ENCODE measurements at regions not wholly inside any gene's neighbourhood (a gene's known extent, or its start where the extent isn't known, plus 50 kb on each side); places are given as distances from the start of the nearest gene placed in this dataset.
"Not testable (repeated sequence)": the region's sequence is repeated elsewhere in the genome, so short reads cannot be mapped to it uniquely, and the experiment has no call there.

DNA sequence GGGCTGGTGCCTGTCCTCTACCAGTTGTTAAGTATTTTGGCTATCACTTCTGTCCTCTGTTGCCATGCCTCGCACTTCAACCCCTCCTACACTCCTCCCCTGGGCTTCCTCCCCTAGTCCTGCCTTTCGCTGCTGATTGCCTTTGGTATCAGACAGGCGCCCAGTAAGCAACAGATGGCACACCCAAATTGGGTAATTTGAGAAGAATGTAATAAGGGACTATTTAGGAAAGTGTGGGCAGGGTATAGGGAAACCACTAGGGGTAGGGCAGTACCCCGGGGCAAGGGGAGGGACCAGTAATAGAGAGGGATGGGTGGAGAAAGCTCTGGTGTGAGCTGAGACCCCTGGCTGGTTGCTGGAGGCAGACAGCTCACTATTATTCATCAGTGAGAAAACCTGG, 172.7 kb upstream of the USP9X start:
- H3K4me1 Mint-ChIP-seq (ENCODE audit: unreplicated experiment), result no peaks in the 10 kb centered on the region
- no peak for DNase-seq (ENCODE audit: extremely low spot score, unreplicated experiment)
- no peak overlapping the region for H3K4me3 Mint-ChIP-seq
- H3K27ac Mint-ChIP-seq, result no peak overlapping the region
- H3K27me3 Mint-ChIP-seq, result no peaks in the 10 kb centered on the region
- H3K9me3 Mint-ChIP-seq, result peaks cover 9% of the 10 kb centered on the region
- TF ChIP-seq, protein P1, sequence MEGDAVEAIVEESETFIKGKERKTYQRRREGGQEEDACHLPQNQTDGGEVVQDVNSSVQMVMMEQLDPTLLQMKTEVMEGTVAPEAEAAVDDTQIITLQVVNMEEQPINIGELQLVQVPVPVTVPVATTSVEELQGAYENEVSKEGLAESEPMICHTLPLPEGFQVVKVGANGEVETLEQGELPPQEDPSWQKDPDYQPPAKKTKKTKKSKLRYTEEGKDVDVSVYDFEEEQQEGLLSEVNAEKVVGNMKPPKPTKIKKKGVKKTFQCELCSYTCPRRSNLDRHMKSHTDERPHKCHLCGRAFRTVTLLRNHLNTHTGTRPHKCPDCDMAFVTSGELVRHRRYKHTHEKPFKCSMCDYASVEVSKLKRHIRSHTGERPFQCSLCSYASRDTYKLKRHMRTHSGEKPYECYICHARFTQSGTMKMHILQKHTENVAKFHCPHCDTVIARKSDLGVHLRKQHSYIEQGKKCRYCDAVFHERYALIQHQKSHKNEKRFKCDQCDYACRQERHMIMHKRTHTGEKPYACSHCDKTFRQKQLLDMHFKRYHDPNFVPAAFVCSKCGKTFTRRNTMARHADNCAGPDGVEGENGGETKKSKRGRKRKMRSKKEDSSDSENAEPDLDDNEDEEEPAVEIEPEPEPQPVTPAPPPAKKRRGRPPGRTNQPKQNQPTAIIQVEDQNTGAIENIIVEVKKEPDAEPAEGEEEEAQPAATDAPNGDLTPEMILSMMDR (conservative IDR thresholded peaks at IDR 0.05), result no peak
- H3K36me3 Mint-ChIP-seq, result no peaks in the 10 kb centered on the region

DNA sequence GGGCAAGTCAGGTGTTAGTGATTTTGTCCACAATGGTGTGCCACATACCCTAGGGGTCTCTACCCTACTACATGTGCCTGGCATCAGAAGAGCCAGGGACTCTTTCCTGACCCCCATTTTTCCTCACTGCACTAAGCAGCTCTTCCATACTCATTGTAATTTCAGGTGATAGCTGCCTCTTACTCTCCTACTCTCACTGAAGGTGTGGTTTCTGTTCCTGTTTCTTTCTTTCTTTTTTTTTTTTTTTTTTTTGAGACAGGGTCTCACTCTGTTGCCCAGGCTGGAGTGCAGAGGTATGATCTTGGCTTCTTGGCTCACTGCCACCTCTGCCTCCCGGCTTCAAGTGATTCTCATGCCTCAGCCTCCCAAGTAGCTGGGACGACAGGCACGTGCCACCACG, 164.9 kb upstream of the USP9X start:
- peaks cover 17% of the 10 kb centered on the region for H3K9me3 Mint-ChIP-seq
- H3K4me1 Mint-ChIP-seq (ENCODE audit: unreplicated experiment), result no peaks in the 10 kb centered on the region
- no peaks in the 10 kb centered on the region for H3K27me3 Mint-ChIP-seq
- H3K27ac Mint-ChIP-seq, result no peak overlapping the region
- H3K36me3 Mint-ChIP-seq, result no peaks in the 10 kb centered on the region
- H3K4me3 Mint-ChIP-seq, result no peak overlapping the region
- TF ChIP-seq, protein P1 (conservative IDR thresholded peaks at IDR 0.05), result no peak
- no peak for DNase-seq (ENCODE audit: extremely low spot score, unreplicated experiment)

DNA sequence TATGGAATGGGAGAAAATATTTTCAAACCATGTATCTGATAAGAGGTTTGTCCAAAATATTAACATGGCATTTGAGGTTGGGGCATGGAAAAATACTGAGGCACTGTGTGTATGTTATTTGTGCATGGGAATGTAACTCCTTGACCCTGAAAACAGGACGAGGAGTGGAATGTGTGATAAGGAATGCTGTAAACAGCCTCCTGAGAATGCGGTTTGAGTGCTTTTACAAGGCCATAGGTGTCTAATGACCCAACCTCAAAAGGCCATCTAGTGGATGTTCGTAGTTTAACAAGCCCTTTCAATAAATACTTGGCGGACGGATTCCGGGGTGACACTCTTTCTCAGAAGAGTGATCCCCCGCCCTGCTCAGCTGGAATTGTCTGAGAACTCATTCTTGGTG, 162.9 kb upstream of the USP9X start:
- TF ChIP-seq, protein P1 (conservative IDR thresholded peaks at IDR 0.05), result peak; percentile 59
- no peak overlapping the region for H3K27ac Mint-ChIP-seq
- no peak for DNase-seq (ENCODE audit: extremely low spot score, unreplicated experiment)
- H3K4me3 Mint-ChIP-seq, result no peak overlapping the region
- no peaks in the 10 kb centered on the region for H3K27me3 Mint-ChIP-seq
- H3K9me3 Mint-ChIP-seq, result peaks cover 12% of the 10 kb centered on the region
- H3K4me1 Mint-ChIP-seq (ENCODE audit: unreplicated experiment), result no peaks in the 10 kb centered on the region
- H3K36me3 Mint-ChIP-seq, result no peaks in the 10 kb centered on the region

DNA sequence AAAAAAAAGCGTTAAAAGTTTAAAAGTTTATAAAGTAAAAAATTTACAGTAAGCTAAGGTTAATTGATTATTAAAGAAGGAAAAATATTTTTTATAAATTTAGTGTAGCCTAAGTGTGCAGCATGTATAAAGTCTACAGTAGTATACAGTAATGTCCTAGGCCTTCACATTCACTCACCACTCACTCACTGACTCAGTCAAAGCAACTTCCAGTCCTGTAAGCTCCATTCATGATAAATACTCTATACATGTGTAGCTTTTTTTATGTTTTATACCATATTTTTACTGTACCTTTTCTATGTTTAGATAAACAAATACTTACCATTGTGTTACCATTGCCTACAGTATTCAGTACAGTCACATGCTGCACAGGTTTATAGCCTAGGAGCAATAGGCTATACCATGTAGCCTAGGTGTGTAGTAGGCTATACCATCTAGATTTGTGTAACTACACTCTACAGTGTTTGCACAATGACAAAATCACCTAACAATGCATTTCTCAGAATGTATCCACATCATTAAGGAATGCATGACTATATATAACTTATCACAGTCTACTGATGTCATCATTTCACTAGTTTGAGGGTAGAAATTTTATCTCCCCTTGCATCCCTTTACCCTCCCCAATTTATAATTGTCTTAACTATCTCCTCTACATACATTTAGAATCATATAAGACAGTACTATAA, 158.4 kb upstream of the USP9X start:
- not testable (repeated sequence) for H3K36me3 Mint-ChIP-seq; H3K27me3 Mint-ChIP-seq; H3K27ac Mint-ChIP-seq; DNase-seq (ENCODE audit: extremely low spot score, unreplicated experiment); H3K4me1 Mint-ChIP-seq (ENCODE audit: unreplicated experiment); H3K4me3 Mint-ChIP-seq
- peaks cover 12% of the 10 kb centered on the region for H3K9me3 Mint-ChIP-seq

DNA sequence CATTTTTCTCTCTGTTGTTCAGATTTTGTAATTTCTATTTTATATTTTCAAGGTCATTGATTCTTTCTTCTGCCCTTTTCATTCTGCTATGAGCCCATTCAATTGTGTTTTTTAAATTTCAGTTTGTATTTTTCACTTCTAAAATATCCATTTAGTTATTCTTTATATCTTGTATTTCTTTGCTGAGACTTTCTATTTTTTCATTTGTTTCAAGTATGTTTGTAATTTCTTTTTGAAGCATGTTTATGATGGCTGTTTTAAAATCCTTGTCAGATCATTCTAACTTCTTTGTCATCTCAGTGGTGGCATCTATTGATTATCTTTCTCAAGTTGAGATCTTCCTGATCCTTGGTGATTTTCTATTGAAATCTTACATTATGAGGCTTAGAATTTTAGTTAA, 157.2 kb upstream of the USP9X start:
- TF ChIP-seq, protein P1 (conservative IDR thresholded peaks at IDR 0.05), result no peak
- Mint-ChIP-seq H3K9me3 (peaks cover 9% of the 10 kb centered on the region), H3K4me3 (no peak overlapping the region), H3K4me1 (ENCODE audit: unreplicated experiment) (peaks cover 2% of the 10 kb centered on the region), H3K27ac (no peak overlapping the region), H3K27me3 (no peaks in the 10 kb centered on the region), H3K36me3 (no peaks in the 10 kb centered on the region)
- DNase-seq (ENCODE audit: extremely low spot score, unreplicated experiment), result no peak

DNA sequence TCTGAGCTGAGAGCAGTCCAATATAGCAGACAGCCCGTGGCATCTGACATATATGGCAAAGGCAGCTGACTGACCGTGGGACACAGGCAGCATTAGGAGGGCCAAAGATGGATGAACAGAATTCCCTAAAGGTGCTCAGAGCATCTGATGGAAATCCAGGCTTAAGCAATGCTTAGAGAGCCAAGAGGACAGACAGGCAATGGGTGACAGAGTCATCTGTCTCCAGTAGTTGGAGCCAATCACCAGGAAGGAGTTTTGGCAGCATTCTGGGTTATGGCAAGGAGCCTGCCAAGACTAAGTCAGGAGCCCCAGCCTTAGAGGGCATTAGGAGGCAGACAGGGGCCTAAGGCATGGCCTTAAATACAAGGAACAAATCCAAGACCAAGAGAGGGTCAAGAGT, 153.3 kb upstream of the USP9X start:
- Mint-ChIP-seq H3K36me3 (no peaks in the 10 kb centered on the region), H3K4me3 (no peak overlapping the region), H3K27me3 (no peaks in the 10 kb centered on the region), H3K4me1 (ENCODE audit: unreplicated experiment) (peaks cover 12% of the 10 kb centered on the region), H3K27ac (no peak overlapping the region), H3K9me3 (peaks cover 13% of the 10 kb centered on the region)
- TF ChIP-seq, protein P1 (conservative IDR thresholded peaks at IDR 0.05), result no peak
- no peak for DNase-seq (ENCODE audit: extremely low spot score, unreplicated experiment)

Measured in type B pancreatic cell (in vitro differentiated cells).